Uterus (tissue), 3 donors: ENCODE measurements at regions not wholly inside any gene's neighbourhood (a gene's known extent, or its start where the extent isn't known, plus 50 kb on each side); places are given as distances from the start of the nearest gene placed in this dataset.
"Not testable (repeated sequence)": the region's sequence is repeated elsewhere in the genome, so short reads cannot be mapped to it uniquely, and the experiment has no call there.

ENCODE experiments used
- DNase-seq, 2 donors: peaks; one replicate each; pipeline ENCODE4 v3.0.0-alpha.2; 2019 to 2020
- H3K27ac ChIP-seq, 2 donors: fragments of 200-600 bp; sonication (generic); 1 replicate in 1 of 2; 2 replicates in 1 of 2; pipeline ENCODE4 v1.5.1; 2016 to 2018
- H3K27me3 ChIP-seq, 2 donors: fragments of 200-600 bp; sonication (generic); one replicate each; pipeline ENCODE4 v1.5.1; 2018 to 2019; ENCODE audit warnings: control low read depth in 1 of 2
- H3K36me3 ChIP-seq, 2 donors: fragments of 200-600 bp; sonication (generic); one replicate each; pipeline ENCODE4 v1.5.1; 2019; ENCODE audit warnings: control low read depth in 1 of 2
- H3K4me1 ChIP-seq, 2 donors: fragments of 200-600 bp; sonication (generic); one replicate each; pipeline ENCODE4 v1.5.1; 2018 to 2019; ENCODE audit warnings: control low read depth in 1 of 2
- H3K4me3 ChIP-seq, 2 donors: fragments of 200-600 bp; sonication (generic); 1 replicate in 1 of 2; 2 replicates in 1 of 2; pipeline ENCODE4 v1.5.1; 2018 to 2019; ENCODE audit warnings: mild to moderate bottlenecking in 1 of 2
- H3K9me3 ChIP-seq, 2 donors: fragments of 200-600 bp; sonication (generic); one replicate each; pipeline ENCODE4 v1.5.1; 2019; ENCODE audit warnings: control low read depth in 1 of 2
- POLR2A ChIP-seq, 2 donors: fragments of 450-650 bp; IDR thresholded peaks; one replicate each; pipeline ENCODE4 v1.6.1; 2016; ENCODE audit warnings: antibody characterized with exemption in 2 of 2, mild to moderate bottlenecking in 1 of 2, moderate library complexity in 1 of 2
- intact Hi-C: fragments of 100-400 bp; cut with DNase I; formaldehyde crosslinking; loops from one replicate; pipeline ENCODE4 v1.15.1; 2023; ENCODE audit warnings: low total_unique reads
- TF ChIP-seq, protein P1 (sequence below), 4 experiments: fragments of 200-600 bp in 2 of 4; fragments of 450-650 bp in 2 of 4; sonication (generic) in 2 of 4; IDR thresholded peaks; one replicate each; pipeline ENCODE4 v1.5.1; 2016 to 2019; ENCODE audit warnings: antibody characterized with exemption in 4 of 4, mild to moderate bottlenecking in 2 of 4, moderate library complexity in 1 of 4
- donor health status: DM: yes; HTN: yes; CAD: no.

DNA sequence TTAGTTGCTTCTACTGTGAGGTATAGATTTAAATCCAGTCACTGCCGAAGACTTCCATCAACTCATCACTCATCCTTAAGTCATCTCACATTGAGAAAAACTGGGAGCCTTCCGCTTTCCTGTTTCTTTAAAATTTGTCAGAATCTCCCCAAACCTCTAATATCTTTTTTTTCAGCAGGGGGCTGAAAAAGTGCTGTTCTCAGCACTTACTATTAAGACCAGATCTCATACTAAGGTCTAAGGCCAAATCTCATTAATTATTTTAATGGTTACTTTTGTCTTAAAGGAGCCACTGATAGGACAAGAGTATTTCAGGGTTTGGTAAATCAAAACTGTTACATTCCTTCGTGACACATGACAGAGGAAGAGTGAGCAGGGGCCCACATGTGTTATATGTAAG is 134.6 kb upstream of the PRSS3 start:
- Histone ChIP-seq H3K9me3 (no peaks in the 10 kb centered on the region), H3K4me3 (no peak overlapping the region), H3K4me1 (no peaks in the 10 kb centered on the region), H3K27me3 (no peaks in the 10 kb centered on the region), H3K27ac (no peak overlapping the region), H3K36me3 (no peaks in the 10 kb centered on the region)
- intact Hi-C loops, result no loop called here
- TF ChIP-seq, protein P1, sequence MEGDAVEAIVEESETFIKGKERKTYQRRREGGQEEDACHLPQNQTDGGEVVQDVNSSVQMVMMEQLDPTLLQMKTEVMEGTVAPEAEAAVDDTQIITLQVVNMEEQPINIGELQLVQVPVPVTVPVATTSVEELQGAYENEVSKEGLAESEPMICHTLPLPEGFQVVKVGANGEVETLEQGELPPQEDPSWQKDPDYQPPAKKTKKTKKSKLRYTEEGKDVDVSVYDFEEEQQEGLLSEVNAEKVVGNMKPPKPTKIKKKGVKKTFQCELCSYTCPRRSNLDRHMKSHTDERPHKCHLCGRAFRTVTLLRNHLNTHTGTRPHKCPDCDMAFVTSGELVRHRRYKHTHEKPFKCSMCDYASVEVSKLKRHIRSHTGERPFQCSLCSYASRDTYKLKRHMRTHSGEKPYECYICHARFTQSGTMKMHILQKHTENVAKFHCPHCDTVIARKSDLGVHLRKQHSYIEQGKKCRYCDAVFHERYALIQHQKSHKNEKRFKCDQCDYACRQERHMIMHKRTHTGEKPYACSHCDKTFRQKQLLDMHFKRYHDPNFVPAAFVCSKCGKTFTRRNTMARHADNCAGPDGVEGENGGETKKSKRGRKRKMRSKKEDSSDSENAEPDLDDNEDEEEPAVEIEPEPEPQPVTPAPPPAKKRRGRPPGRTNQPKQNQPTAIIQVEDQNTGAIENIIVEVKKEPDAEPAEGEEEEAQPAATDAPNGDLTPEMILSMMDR (IDR thresholded peaks at IDR 0.05), result no peak
- no peak for TF ChIP-seq POLR2A (IDR thresholded peaks at IDR 0.05)
- no peak for DNase-seq

DNA sequence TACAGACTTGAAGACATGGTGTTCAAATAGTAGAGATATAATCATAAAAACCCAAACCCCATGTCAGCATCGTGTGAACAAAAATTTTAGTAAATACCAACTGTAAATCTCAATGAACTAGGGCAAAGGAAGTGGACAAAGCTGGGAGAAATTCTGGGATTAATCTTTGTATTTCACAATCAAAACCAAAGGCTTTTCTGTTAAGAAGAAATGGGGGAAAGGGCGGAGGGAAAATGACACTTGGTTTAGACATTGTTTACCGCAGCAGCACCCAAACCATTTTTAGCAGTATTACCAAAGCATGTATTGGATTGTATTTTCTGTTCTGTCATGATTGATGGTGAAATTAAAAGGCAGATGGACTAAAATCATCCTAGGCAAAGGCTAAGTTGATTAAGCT is 134.2 kb upstream of the PRSS3 start:
- Histone ChIP-seq H3K9me3 (no peaks in the 10 kb centered on the region), H3K36me3 (no peaks in the 10 kb centered on the region), H3K27me3 (no peaks in the 10 kb centered on the region), H3K27ac (no peak overlapping the region), H3K4me1 (no peaks in the 10 kb centered on the region), H3K4me3 (no peak overlapping the region)
- TF ChIP-seq POLR2A (IDR thresholded peaks at IDR 0.05), result no peak
- TF ChIP-seq, protein P1 (IDR thresholded peaks at IDR 0.05), result no peak
- intact Hi-C loops, result no loop called here
- no peak for DNase-seq

DNA sequence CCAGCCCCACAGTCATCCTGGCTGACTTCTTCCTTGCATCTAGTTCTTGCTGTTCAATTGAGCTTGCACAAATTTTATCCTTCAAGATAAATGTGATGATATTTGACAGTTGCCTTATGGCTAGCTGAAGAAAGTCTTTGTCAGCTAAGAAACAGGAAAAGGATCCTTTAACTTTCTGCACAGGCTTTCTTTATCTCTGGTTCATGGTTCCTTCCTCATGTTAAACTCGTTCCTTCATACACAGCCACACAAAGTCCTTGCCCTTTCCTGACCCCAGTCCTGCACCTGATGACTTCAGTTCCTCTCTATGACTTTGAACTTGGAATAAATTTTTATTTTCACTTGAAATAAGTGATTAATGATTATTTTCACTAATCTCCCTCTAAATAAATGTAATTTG is 132.5 kb upstream of the PRSS3 start:
- no peak overlapping the region for H3K4me3 ChIP-seq
- no peak overlapping the region for H3K27ac ChIP-seq
- no peak for DNase-seq
- no peaks in the 10 kb centered on the region for H3K9me3 ChIP-seq
- intact Hi-C loops, result no loop called here
- no peaks in the 10 kb centered on the region for H3K27me3 ChIP-seq
- TF ChIP-seq, protein P1 (IDR thresholded peaks at IDR 0.05), result no peak
- TF ChIP-seq POLR2A (IDR thresholded peaks at IDR 0.05), result no peak
- H3K4me1 ChIP-seq, result no peaks in the 10 kb centered on the region
- no peaks in the 10 kb centered on the region for H3K36me3 ChIP-seq

DNA sequence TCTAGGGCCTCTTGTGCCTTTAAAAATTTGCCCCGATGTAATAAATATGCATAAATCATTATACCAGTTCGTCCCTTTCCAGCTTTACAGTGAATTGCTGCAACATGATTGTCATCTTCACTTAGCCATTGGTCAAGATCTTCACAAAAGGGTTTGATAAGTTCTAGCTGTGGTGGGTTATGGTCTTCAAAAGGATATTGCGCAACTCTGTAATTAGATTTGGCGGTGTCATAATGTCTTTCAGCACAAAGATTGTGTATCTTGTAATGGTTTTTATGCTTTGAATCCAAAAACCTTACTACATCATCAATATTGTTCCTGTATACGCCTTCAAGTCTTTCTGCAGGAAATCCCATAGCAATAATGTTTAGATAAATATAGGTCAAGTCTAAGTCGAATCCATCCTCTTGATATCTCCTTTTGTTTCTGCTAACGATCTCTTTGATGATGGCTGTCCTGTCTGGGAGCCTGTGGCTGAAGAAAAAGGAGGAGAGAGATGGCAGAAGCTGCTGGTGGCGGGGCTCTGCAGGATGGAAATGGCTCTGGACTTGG is 119.1 kb upstream of the PRSS3 start:
- Histone ChIP-seq H3K27me3 (peaks cover 0 to 12% of the 10 kb centered on the region in 2 donors), H3K27ac (peak overlapping the region in 1 of 2 donors; percentile 72), H3K4me3 (peak overlapping the region; percentile 14 to 34)
- H3K9me3 ChIP-seq, H3K36me3 ChIP-seq, DNase-seq, intact Hi-C loops, H3K4me1 ChIP-seq: not testable (repeated sequence)

DNA sequence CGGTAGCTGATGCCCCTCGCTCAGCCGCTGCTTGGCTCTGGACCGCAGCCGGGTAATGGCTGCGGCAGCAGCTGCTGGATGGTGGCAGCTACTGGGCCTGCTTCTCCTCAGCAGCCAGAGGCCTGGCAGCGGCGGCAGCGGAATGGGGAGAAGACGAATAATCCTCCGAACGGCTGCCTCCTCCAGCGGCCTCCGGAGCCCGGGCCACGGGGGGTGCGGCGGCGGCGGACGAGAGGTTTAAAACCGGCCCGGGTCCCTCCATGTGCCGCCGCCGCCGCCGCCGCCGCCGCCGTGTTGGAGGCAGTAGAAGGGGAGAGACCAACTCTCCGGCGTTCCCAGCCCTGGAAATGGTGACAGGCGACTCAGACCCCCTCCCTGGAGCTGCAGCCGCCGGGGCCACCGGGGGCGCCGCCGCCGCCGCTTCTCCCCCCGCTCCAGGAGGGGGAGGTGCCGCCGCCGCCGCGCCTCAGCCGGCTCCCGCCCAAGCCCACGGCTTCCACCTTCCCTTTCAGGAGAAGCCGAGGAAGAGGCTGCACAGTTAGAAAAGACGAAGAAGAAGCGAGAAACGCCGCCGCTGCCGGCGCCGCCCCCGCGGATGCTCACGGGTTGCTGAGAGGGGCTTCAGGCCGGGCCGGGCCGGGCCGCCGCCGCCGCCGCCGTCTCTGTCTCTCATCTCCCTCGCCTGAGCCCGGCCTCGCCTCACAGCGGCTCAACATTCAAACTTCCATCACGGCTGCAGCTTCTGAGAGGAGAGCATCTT is 118.4 kb upstream of the PRSS3 start:
- peak in 1 of 2 donors; percentile 14 for DNase-seq
- TF ChIP-seq, protein P1 (IDR thresholded peaks at IDR 0.05), result no peak
- no peak for TF ChIP-seq POLR2A (IDR thresholded peaks at IDR 0.05)
- peaks cover 0 to 16% of the 10 kb centered on the region in 2 donors for H3K27me3 ChIP-seq
- H3K4me1 ChIP-seq, result no peaks in the 10 kb centered on the region
- no peaks in the 10 kb centered on the region for H3K9me3 ChIP-seq
- intact Hi-C loops, result no loop called here
- no peaks in the 10 kb centered on the region for H3K36me3 ChIP-seq
- H3K4me3 ChIP-seq, result peak overlapping the region; percentile 14 to 34
- H3K27ac ChIP-seq, result peak overlapping the region; percentile 24 to 72
